Right lobe of liver (tissue), 6 donors: ENCODE measurements at regions not wholly inside any gene's neighbourhood (a gene's known extent, or its start where the extent isn't known, plus 50 kb on each side); places are given as distances from the start of the nearest gene placed in this dataset.
"Not testable (repeated sequence)": the region's sequence is repeated elsewhere in the genome, so short reads cannot be mapped to it uniquely, and the experiment has no call there.

ENCODE experiments used
- ATAC-seq, 4 donors: fragments of 200-7000 bp; cut with Tn5 transposase; one replicate each; pipeline ENCODE4 v1.9.1; 2020; ENCODE audit warnings: mild to moderate bottlenecking in 4 of 4, moderate library complexity in 4 of 4
- DNase-seq, 3 donors: peaks; one replicate each; pipeline ENCODE4 v3.0.0-alpha.2; 2020
- H3K27ac ChIP-seq, 3 donors: fragments of 200-600 bp; one replicate each; pipeline ENCODE4 v1.8.0; 2022
- H3K27me3 ChIP-seq, 2 donors: fragments of 200-600 bp; one replicate each; pipeline ENCODE4 v1.8.0; 2022
- H3K36me3 ChIP-seq, 4 donors: fragments of 200-600 bp; sonication (generic) in 1 of 4; one replicate each; pipeline versions ENCODE4 v1.5.1 to v1.8.0; 2017 to 2022; ENCODE audit warnings: control low read depth in 1 of 4
- H3K4me1 ChIP-seq, 4 donors: fragments of 200-600 bp; sonication (generic) in 1 of 4; one replicate each; pipeline versions ENCODE4 v1.5.1 to v1.8.0; 2017 to 2022; ENCODE audit warnings: control low read depth in 1 of 4
- H3K4me3 ChIP-seq, 3 donors: fragments of 200-600 bp; one replicate each; pipeline ENCODE4 v1.8.0; 2022
- H3K9me3 ChIP-seq, 4 donors: fragments of 200-600 bp; sonication (generic) in 1 of 4; one replicate each; pipeline versions ENCODE4 v1.5.1 to v1.8.0; 2017 to 2022; ENCODE audit warnings: control low read depth in 1 of 4
- CTCF ChIP-seq, 4 donors: fragments of 200-600 bp in 3 of 4; fragments of 450-650 bp in 1 of 4; IDR thresholded peaks; one replicate each; pipeline versions ENCODE4 v1.5.1 to v1.8.0; 2016 to 2022; ENCODE audit warnings: antibody characterized with exemption in 4 of 4, mild to moderate bottlenecking in 2 of 4
- POLR2A ChIP-seq: fragments of 450-650 bp; IDR thresholded peaks from one replicate; pipeline ENCODE4 v1.6.1; 2017; ENCODE audit warnings: antibody characterized with exemption, mild to moderate bottlenecking
- WGBS: methylation state at CpG from one replicate; pipeline ENCODE4 v1.1.6; 2018; ENCODE audit warnings: low coverage, low lambda C conversion rate; ENCODE audit not compliant: insufficient coverage; ENCODE audit errors: missing lambda C conversion rate; 5-methylcytosine and 5-hydroxymethylcytosine counted together
- intact Hi-C, 2 donors: fragments of 100-400 bp; cut with DNase I; formaldehyde crosslinking; loops; one replicate each; pipeline versions ENCODE4 v1.11.2 to v1.14.1; 2022
- donor health status: DM: no; HTN: yes; CAD: no.
- donor health status: DM: no; HTN: no; CAD: no.
- donor health status: DM: no; HTN: no; CAD: no.
- donor health status: DM: no; HTN: yes; CAD: no.
- donor health status: DM: no; HTN: yes; CAD: no.

GRCh38 chr4:163697121-163697520 lies 202.6 kb downstream of the TMA16 start:
- intact Hi-C loops, result no loop called here

GRCh38 chr4:163700383-163700782 lies 205.9 kb downstream of the TMA16 start:
- WGBS, result 77% methylated on average over 4 of the region's 4 CpGs
- not testable (repeated sequence) for H3K9me3 ChIP-seq

More at GRCh38 chr4:163697121-163697520, 202.6 kb downstream of the TMA16 start:
- ATAC-seq, result no peak
- Histone ChIP-seq H3K9me3 (no peaks in the 10 kb centered on the region), H3K4me1 (no peaks in the 10 kb centered on the region), H3K4me3 (no peak overlapping the region), H3K27me3 (no peaks in the 10 kb centered on the region), H3K27ac (no peak overlapping the region), H3K36me3 (no peaks in the 10 kb centered on the region)
- 23% methylated on average over 3 of the region's 3 CpGs for WGBS
- no peak for DNase-seq
- no peak for TF ChIP-seq POLR2A
- TF ChIP-seq CTCF (IDR thresholded peaks at IDR 0.05), result no peak

GRCh38 chr4:163701916-163702315 lies 207.4 kb downstream of the TMA16 start:
- H3K9me3 ChIP-seq, result no peaks in the 10 kb centered on the region
- WGBS, result 55% methylated on average over 5 of the region's 5 CpGs
- no peak overlapping the region for H3K4me3 ChIP-seq
- H3K27me3 ChIP-seq, result no peaks in the 10 kb centered on the region
- no peak for ATAC-seq
- TF ChIP-seq CTCF (IDR thresholded peaks at IDR 0.05) (no peak), POLR2A (no peak)
- DNase-seq, result no peak
- H3K36me3 ChIP-seq, result no peaks in the 10 kb centered on the region
- intact Hi-C loops, result no loop called here
- H3K27ac ChIP-seq, result no peak overlapping the region
- H3K4me1 ChIP-seq, result no peaks in the 10 kb centered on the region

More at GRCh38 chr4:163700383-163700782, 205.9 kb downstream of the TMA16 start:
- ATAC-seq, H3K4me1 ChIP-seq, DNase-seq, H3K27me3 ChIP-seq, H3K36me3 ChIP-seq, H3K4me3 ChIP-seq, H3K27ac ChIP-seq, intact Hi-C loops: not testable (repeated sequence)

- Histone ChIP-seq H3K36me3 (no peaks in the 10 kb centered on the region), H3K4me1 (no peaks in the 10 kb centered on the region), H3K27ac (no peak overlapping the region), H3K9me3 (no peaks in the 10 kb centered on the region), H3K27me3 (no peaks in the 10 kb centered on the region), H3K4me3 (no peak overlapping the region)
- DNase-seq (no peak), ATAC-seq (no peak)
- WGBS, result 36% methylated on average over 4 of the region's 4 CpGs
- intact Hi-C loops, result no loop called here
- TF ChIP-seq CTCF (IDR thresholded peaks at IDR 0.05) (no peak), POLR2A (no peak)
Observed at GRCh38 chr4:163702736-163703135, 208.2 kb downstream of the TMA16 start.

- Histone ChIP-seq H3K27ac (no peak overlapping the region), H3K36me3 (no peaks in the 10 kb centered on the region), H3K4me3 (no peak overlapping the region), H3K9me3 (no peaks in the 10 kb centered on the region), H3K27me3 (no peaks in the 10 kb centered on the region), H3K4me1 (no peaks in the 10 kb centered on the region)
- no peak for TF ChIP-seq CTCF (IDR thresholded peaks at IDR 0.05)
- no peak for TF ChIP-seq POLR2A
- DNase-seq, result no peak
- ATAC-seq, result no peak
- intact Hi-C loops, result no loop called here
- WGBS, result 23% methylated on average over 1 of the region's 1 CpG
Observed at GRCh38 chr4:163703251-163703650, 208.8 kb downstream of the TMA16 start.
